ENCODE measurements at regions not wholly inside any gene's neighbourhood (a gene's known extent, or its start where the extent isn't known, plus 50 kb on each side); places are given as distances from the start of the nearest gene placed in this dataset.

- no peak overlapping the region for H3K4me3 ChIP-seq
- no peaks in the 10 kb centered on the region; the same call in 1 of the 2 replicates for H3F3A ChIP-seq (ENCODE audit: insufficient read depth, low read depth)
- peak; percentile 43; the same call in 1 of the 2 replicates for TF ChIP-seq CTCF (conservative IDR thresholded peaks at IDR 0.05)
- TF ChIP-seq EZH2 (IDR thresholded peaks at IDR 0.05; ENCODE audit: low read depth) = no peak
- no peaks in the 10 kb centered on the region for H3K9me3 ChIP-seq (ENCODE audit: insufficient read depth, low read depth)
- H3K9me2 ChIP-seq (ENCODE audit: insufficient read depth) = no peaks in the 10 kb centered on the region
- no peak overlapping the region for H2AFZ ChIP-seq
- no peaks in the 10 kb centered on the region for H4K20me1 ChIP-seq (ENCODE audit: insufficient read depth)
- peak in 1 of 2 experiments; percentile 30 for DNase-seq
- intact Hi-C loops (cut with micrococcal nuclease; ENCODE audit: unreplicated experiment) = no loop called here
- peaks cover 6% of the 10 kb centered on the region; the same call in 1 of the 2 replicates for H3K4me1 ChIP-seq (replicated peaks; ENCODE audit: insufficient read depth)
- no peaks in the 10 kb centered on the region for H3K27me3 ChIP-seq (ENCODE audit: insufficient read depth, low read depth)
- H3K36me3 ChIP-seq (ENCODE audit: low read depth) = no peaks in the 10 kb centered on the region
- no peak overlapping the region for H3K27ac ChIP-seq
- POLR2A ChIA-PET (ENCODE audit: unreplicated experiment) = no interaction called here
- CTCF ChIA-PET = interaction anchor here (0.7 to 0.9 kb wide), 3 partner anchors 13 to 57 kb away, joined by 4 to 10 read pairs (median 4); no protein-coding TSS in a partner anchor
- BruUV-seq (replicated peaks) = no TSS peak
- H3K4me2 ChIP-seq = no peak overlapping the region
- H3K79me2 ChIP-seq (ENCODE audit: low read depth) = no peaks in the 10 kb centered on the region
Measured at GRCh38 chr18:23077493-23078256, 57.6 kb upstream of the CABLES1 start.

DNA sequence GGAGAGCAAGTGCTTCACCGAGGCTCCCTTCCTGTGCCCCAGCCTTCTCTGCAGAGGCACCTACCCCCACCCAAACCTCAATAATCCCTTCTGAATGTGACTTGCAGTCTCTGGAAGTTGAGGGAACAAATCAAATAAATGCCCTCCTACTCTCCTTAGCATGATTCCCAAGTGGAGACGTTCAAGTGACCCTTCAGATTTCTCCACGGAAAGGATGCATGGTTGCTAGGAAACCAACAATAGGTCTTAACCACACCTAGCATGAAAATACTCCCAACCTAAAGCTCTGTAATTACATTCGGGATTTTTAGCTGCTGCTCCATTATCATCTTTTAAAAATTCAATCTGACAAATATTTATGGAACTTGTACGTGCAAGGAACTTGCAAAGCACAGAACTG lies 50.2 kb upstream of the CABLES1 start:
- Histone ChIP-seq H4K20me1 (ENCODE audit: insufficient read depth) (no peaks in the 10 kb centered on the region), H3K4me1 (replicated peaks; ENCODE audit: insufficient read depth) (no peaks in the 10 kb centered on the region), H3F3A (ENCODE audit: insufficient read depth, low read depth) (no peaks in the 10 kb centered on the region), H3K4me2 (no peak overlapping the region), H3K9me3 (ENCODE audit: insufficient read depth, low read depth) (no peaks in the 10 kb centered on the region), H3K79me2 (ENCODE audit: low read depth) (no peaks in the 10 kb centered on the region), H3K36me3 (ENCODE audit: low read depth) (no peaks in the 10 kb centered on the region), H2AFZ (no peak overlapping the region), H3K27ac (no peak overlapping the region), H3K4me3 (no peak overlapping the region), H3K9me2 (ENCODE audit: insufficient read depth) (no peaks in the 10 kb centered on the region), H3K27me3 (ENCODE audit: insufficient read depth, low read depth) (no peaks in the 10 kb centered on the region)
- CTCF ChIA-PET = no interaction called here
- no TSS peak for BruUV-seq (replicated peaks)
- DNase-seq = no peak
- TF ChIP-seq EZH2 (IDR thresholded peaks at IDR 0.05; ENCODE audit: low read depth) = no peak
- TF ChIP-seq CTCF (conservative IDR thresholded peaks at IDR 0.05) = no peak
- intact Hi-C loops (cut with micrococcal nuclease; ENCODE audit: unreplicated experiment) = no loop called here
- POLR2A ChIA-PET (ENCODE audit: unreplicated experiment) = no interaction called here

Data from PC-9 (cell line).